HCT116 (cell line): ENCODE measurements at regions not wholly inside any gene's neighbourhood (a gene's known extent, or its start where the extent isn't known, plus 50 kb on each side); places are given as distances from the start of the nearest gene placed in this dataset.

Experiments used
- ATAC-seq: fragments of 200-7000 bp; cut with Tn5 transposase; 2 replicates; pipeline ENCODE4 v1.9.1; 2020; ENCODE audit warnings: mild to moderate bottlenecking, moderate library complexity
- BruUV-seq: library from RNA; stranded (reverse); fragments of 400-500 nt; replicated peaks from 2 replicates; lab custom pipeline; 2021; lab: Mats Ljungman, UMichigan
- CTCF ChIA-PET: fragments of 300-600 bp; sonication (Branson Sonifier 250); formaldehyde crosslinking; loops from one replicate; lab custom pipeline; 2021; ENCODE audit warnings: antibody characterized with exemption; lab: Charles Lee
- POLR2A ChIA-PET: fragments of 300-600, 350-600 bp; sonication (Branson Sonifier 250); formaldehyde crosslinking; loops from one replicate; lab custom pipeline; 2021; ENCODE audit warnings: antibody characterized with exemption; lab: Charles Lee
- RAD21 ChIA-PET, 2 experiments: fragments of 300-600 bp; sonication (Branson Sonifier 250); formaldehyde crosslinking; loops; one replicate each; lab custom pipeline; 2023; ENCODE audit warnings: low total read pairs in 2 of 2; ENCODE audit not compliant: uncharacterized antibody in 2 of 2, unreplicated experiment in 2 of 2, low non-redundant PET in 1 of 2; lab: Charles Lee
- DNase-seq: peaks from one replicate; pipeline ENCODE4 v3.0.0-alpha.2; 2010; ENCODE audit warnings: low read depth, low spot score
- H2AFZ ChIP-seq: fragments of 200-600 bp; shearing (Covaris generic), sonication (generic); 2 replicates; pipeline ENCODE4 v1.6.1; 2017; ENCODE audit warnings: low read depth, mixed run types, mixed read lengths, antibody characterized with exemption, low read length; ENCODE audit not compliant: poor library complexity, severe bottlenecking
- H3K27ac ChIP-seq: 2 replicates; pipeline ENCODE4 v1.5.1; 2012; ENCODE audit warnings: low read depth, low read length
- H3K27me3 ChIP-seq: fragments of 200-600 bp; sonication (generic); 2 replicates; pipeline ENCODE4 v1.6.1; 2016; ENCODE audit warnings: mixed run types, low read length, mixed read lengths; ENCODE audit not compliant: insufficient read depth
- H3K36me3 ChIP-seq, 2 experiments: fragments of 200-500 bp in 1 of 2; fragments of 200-600 bp in 1 of 2; sonication (Bioruptor generic) in 1 of 2; sonication (generic) in 1 of 2; 2 replicates each; pipeline versions ENCODE4 v1.5.1 to v1.6.1; 2014 to 2016; ENCODE audit warnings: low read length in 2 of 2, inconsistent platforms in 1 of 2, mixed read lengths in 1 of 2, mixed run types in 1 of 2; ENCODE audit not compliant: insufficient read depth in 2 of 2, control insufficient read depth in 1 of 2
- H3K4me1 ChIP-seq, 2 experiments: fragments of 200-600 bp in 1 of 2; sonication (generic) in 1 of 2; 2 replicates each; pipeline versions ENCODE4 v1.5.1 to v1.6.1; 2012 to 2017; ENCODE audit warnings: low read length in 2 of 2, inconsistent platforms in 1 of 2, mild to moderate bottlenecking in 1 of 2, mixed read lengths in 1 of 2, mixed run types in 1 of 2, moderate library complexity in 1 of 2; ENCODE audit not compliant: insufficient read depth in 2 of 2, control insufficient read depth in 1 of 2
- H3K4me2 ChIP-seq: fragments of 200-600 bp; sonication (generic); 2 replicates; pipeline ENCODE4 v1.6.1; 2017; ENCODE audit warnings: mixed run types, low read length, mixed read lengths
- H3K4me3 ChIP-seq, 2 experiments: fragments of 200-600 bp in 1 of 2; sonication (generic) in 1 of 2; replicated peaks in 1 of 2; 2 replicates each; pipeline ENCODE4 v1.5.1; 2011 to 2016; ENCODE audit warnings: low read length in 2 of 2, control low read depth in 1 of 2, low read depth in 1 of 2, mild to moderate bottlenecking in 1 of 2, mixed read lengths in 1 of 2, mixed run types in 1 of 2
- H3K79me2 ChIP-seq: fragments of 200-600 bp; sonication (generic); 2 replicates; pipeline ENCODE4 v1.6.1; 2017; ENCODE audit warnings: mild to moderate bottlenecking, mixed run types, low read length, moderate library complexity, mixed read lengths; ENCODE audit not compliant: insufficient read depth
- H3K9ac ChIP-seq: fragments of 200-600 bp; sonication (generic); 2 replicates; pipeline ENCODE4 v1.6.1; 2016; ENCODE audit warnings: low read length, mixed read lengths
- H3K9me2 ChIP-seq: fragments of 200-600 bp; sonication (generic), shearing (Covaris generic); 2 replicates; pipeline ENCODE4 v1.6.1; 2017; ENCODE audit warnings: mixed run types, mild to moderate bottlenecking, moderate library complexity; ENCODE audit not compliant: insufficient read depth
- H3K9me3 ChIP-seq, 2 experiments: fragments of 200-500 bp in 1 of 2; fragments of 200-600 bp in 1 of 2; sonication (Bioruptor generic) in 1 of 2; sonication (generic) in 1 of 2; 2 replicates each; pipeline ENCODE4 v1.6.1; 2014 to 2017; ENCODE audit warnings: low read length in 2 of 2, mixed read lengths in 2 of 2, inconsistent platforms in 1 of 2, low read depth in 1 of 2, mild to moderate bottlenecking in 1 of 2, mixed run types in 1 of 2, moderate library complexity in 1 of 2; ENCODE audit not compliant: control insufficient read depth in 1 of 2, insufficient read depth in 1 of 2
- H4K20me1 ChIP-seq: fragments of 200-600 bp; sonication (generic), shearing (Covaris generic); 2 replicates; pipeline ENCODE4 v1.6.1; 2017; ENCODE audit warnings: mixed run types, mild to moderate bottlenecking, moderate library complexity; ENCODE audit not compliant: insufficient read depth
- ATF3 ChIP-seq: IDR thresholded peaks from 2 replicates; pipeline ENCODE4 v1.6.1; 2012
- CBX3 ChIP-seq: IDR thresholded peaks from 2 replicates; pipeline ENCODE4 v1.6.1; 2012; ENCODE audit warnings: low read depth
- CEBPB ChIP-seq: IDR thresholded peaks from 2 replicates; pipeline ENCODE4 v1.6.1; 2012; ENCODE audit warnings: low read depth
- EGR1 ChIP-seq: IDR thresholded peaks from 2 replicates; pipeline ENCODE4 v1.6.1; 2012; ENCODE audit warnings: low read depth
- ELF1 ChIP-seq: IDR thresholded peaks from 2 replicates; pipeline ENCODE4 v1.6.1; 2012; ENCODE audit warnings: low read depth, borderline replicate concordance
- EZH2 ChIP-seq: fragments of 200-600 bp; sonication (generic); IDR thresholded peaks from 2 replicates; pipeline ENCODE4 v1.6.1; 2017; ENCODE audit warnings: antibody characterized with exemption, mixed run types
- EZH2phosphoT487 ChIP-seq: fragments of 200-600 bp; IDR thresholded peaks from 2 replicates; pipeline ENCODE4 v1.6.1; 2018; ENCODE audit warnings: antibody characterized with exemption, borderline replicate concordance
- FOSL1 ChIP-seq: IDR thresholded peaks from 2 replicates; pipeline ENCODE4 v1.6.1; 2012; ENCODE audit warnings: low read depth
- JUND ChIP-seq: IDR thresholded peaks from 2 replicates; pipeline ENCODE4 v1.6.1; 2012
- MAX ChIP-seq: IDR thresholded peaks from 2 replicates; pipeline ENCODE4 v1.6.1; 2012
- POLR2AphosphoS5 ChIP-seq: IDR thresholded peaks from 2 replicates; pipeline ENCODE4 v1.6.1; 2011; ENCODE audit warnings: mild to moderate bottlenecking, low read depth, low read length, moderate library complexity
- RAD21 ChIP-seq: IDR thresholded peaks from 2 replicates; pipeline ENCODE4 v1.6.1; 2012; ENCODE audit warnings: low read depth, mild to moderate bottlenecking
- SIN3A ChIP-seq: IDR thresholded peaks from 2 replicates; pipeline ENCODE4 v1.6.1; 2012; ENCODE audit warnings: low read depth
- SP1 ChIP-seq: IDR thresholded peaks from 2 replicates; pipeline ENCODE4 v1.6.1; 2012; ENCODE audit warnings: low read depth
- SRF ChIP-seq: IDR thresholded peaks from 2 replicates; pipeline ENCODE4 v1.6.1; 2012; ENCODE audit warnings: low read depth
- TCF7L2 ChIP-seq: IDR thresholded peaks from 2 replicates; pipeline ENCODE4 v1.7.0; 2011; ENCODE audit warnings: borderline replicate concordance, inconsistent platforms; ENCODE audit not compliant: insufficient read depth, insufficient read length; ENCODE audit errors: extremely low read depth
- YY1 ChIP-seq: IDR thresholded peaks from 2 replicates; pipeline ENCODE4 v1.6.1; 2011; ENCODE audit warnings: low read length, low read depth, moderate library complexity, mild to moderate bottlenecking; ENCODE audit not compliant: insufficient replicate concordance; ENCODE audit errors: extremely low read depth
- ZFX ChIP-seq: fragments of 450-650 bp; IDR thresholded peaks from 2 replicates; pipeline ENCODE4 v1.6.1; 2017
- ZNF274 ChIP-seq: fragments of 200-500 bp; sonication (Bioruptor generic); IDR thresholded peaks from 2 replicates; pipeline ENCODE4 v1.6.1; 2014; ENCODE audit warnings: mild to moderate bottlenecking, low read depth, low read length, inconsistent platforms
- intact Hi-C: fragments of 100-400 bp; cut with micrococcal nuclease; formaldehyde crosslinking; loops from 2 replicates; pipeline ENCODE4 v1.10.0; 2022
- TF ChIP-seq, protein P1 (sequence below): IDR thresholded peaks from 2 replicates; pipeline ENCODE4 v1.6.1; 2012; ENCODE audit warnings: low read depth

DNA sequence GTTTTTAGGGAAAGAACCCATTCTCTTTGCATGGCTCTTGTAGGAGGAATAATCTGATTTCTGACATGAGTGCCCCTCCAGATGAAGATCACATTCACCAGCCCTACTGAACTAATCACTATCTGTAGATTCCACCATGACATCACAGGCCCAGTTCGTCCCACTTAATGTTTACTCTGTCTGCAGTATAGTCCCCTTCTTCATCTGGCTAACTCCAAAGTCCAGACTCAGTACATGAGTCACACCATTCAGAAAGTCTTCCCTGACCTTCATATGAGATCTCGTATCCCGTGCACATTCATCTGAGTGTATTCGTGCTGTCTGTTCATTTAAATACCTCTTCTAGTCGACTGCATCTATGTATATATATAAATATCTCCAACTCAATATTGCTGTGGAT lies 366.5 kb upstream of the AKR1E2 start:
- H3K4me1 ChIP-seq: no peaks in the 10 kb centered on the region
- no peaks in the 10 kb centered on the region for H4K20me1 ChIP-seq
- no peak overlapping the region for H3K4me2 ChIP-seq
- ChIA-PET CTCF (no interaction called here), RAD21 (no interaction called here), POLR2A (no interaction called here)
- H3K9me3 ChIP-seq: no peaks in the 10 kb centered on the region
- no peaks in the 10 kb centered on the region for H3K9me2 ChIP-seq
- no peak for DNase-seq
- BruUV-seq: no TSS peak
- H3K27me3 ChIP-seq: no peaks in the 10 kb centered on the region
- no peak overlapping the region for H3K9ac ChIP-seq
- no peak overlapping the region for H2AFZ ChIP-seq
- H3K27ac ChIP-seq: no peak overlapping the region
- intact Hi-C loops: no loop called here
- H3K4me3 ChIP-seq: no peak overlapping the region
- TF ChIP-seq POLR2AphosphoS5: no peak
- no peak for TF ChIP-seq FOSL1
- TF ChIP-seq SP1: no peak
- TF ChIP-seq, protein P1, sequence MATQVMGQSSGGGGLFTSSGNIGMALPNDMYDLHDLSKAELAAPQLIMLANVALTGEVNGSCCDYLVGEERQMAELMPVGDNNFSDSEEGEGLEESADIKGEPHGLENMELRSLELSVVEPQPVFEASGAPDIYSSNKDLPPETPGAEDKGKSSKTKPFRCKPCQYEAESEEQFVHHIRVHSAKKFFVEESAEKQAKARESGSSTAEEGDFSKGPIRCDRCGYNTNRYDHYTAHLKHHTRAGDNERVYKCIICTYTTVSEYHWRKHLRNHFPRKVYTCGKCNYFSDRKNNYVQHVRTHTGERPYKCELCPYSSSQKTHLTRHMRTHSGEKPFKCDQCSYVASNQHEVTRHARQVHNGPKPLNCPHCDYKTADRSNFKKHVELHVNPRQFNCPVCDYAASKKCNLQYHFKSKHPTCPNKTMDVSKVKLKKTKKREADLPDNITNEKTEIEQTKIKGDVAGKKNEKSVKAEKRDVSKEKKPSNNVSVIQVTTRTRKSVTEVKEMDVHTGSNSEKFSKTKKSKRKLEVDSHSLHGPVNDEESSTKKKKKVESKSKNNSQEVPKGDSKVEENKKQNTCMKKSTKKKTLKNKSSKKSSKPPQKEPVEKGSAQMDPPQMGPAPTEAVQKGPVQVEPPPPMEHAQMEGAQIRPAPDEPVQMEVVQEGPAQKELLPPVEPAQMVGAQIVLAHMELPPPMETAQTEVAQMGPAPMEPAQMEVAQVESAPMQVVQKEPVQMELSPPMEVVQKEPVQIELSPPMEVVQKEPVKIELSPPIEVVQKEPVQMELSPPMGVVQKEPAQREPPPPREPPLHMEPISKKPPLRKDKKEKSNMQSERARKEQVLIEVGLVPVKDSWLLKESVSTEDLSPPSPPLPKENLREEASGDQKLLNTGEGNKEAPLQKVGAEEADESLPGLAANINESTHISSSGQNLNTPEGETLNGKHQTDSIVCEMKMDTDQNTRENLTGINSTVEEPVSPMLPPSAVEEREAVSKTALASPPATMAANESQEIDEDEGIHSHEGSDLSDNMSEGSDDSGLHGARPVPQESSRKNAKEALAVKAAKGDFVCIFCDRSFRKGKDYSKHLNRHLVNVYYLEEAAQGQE: no peak
- no peak for TF ChIP-seq SRF
- no peak for TF ChIP-seq MAX
- no peak for TF ChIP-seq ELF1
- no peak for TF ChIP-seq JUND
- TF ChIP-seq RAD21: no peak
- TF ChIP-seq ZFX: no peak
- TF ChIP-seq YY1: no peak
- TF ChIP-seq EZH2phosphoT487: no peak
- no peak for TF ChIP-seq EGR1
- TF ChIP-seq CEBPB: no peak
- no peak for TF ChIP-seq EZH2
- TF ChIP-seq SIN3A: no peak
- no peak for TF ChIP-seq TCF7L2
- TF ChIP-seq ZNF274: no peak
- no peak for TF ChIP-seq CBX3
- TF ChIP-seq ATF3: no peak
- H3K79me2 ChIP-seq: no peaks in the 10 kb centered on the region
- no peak for ATAC-seq
- no peaks in the 10 kb centered on the region for H3K36me3 ChIP-seq
